ENCODE measurements at regions not wholly inside any gene's neighbourhood (a gene's known extent, or its start where the extent isn't known, plus 50 kb on each side); places are given as distances from the start of the nearest gene placed in this dataset.

DNA sequence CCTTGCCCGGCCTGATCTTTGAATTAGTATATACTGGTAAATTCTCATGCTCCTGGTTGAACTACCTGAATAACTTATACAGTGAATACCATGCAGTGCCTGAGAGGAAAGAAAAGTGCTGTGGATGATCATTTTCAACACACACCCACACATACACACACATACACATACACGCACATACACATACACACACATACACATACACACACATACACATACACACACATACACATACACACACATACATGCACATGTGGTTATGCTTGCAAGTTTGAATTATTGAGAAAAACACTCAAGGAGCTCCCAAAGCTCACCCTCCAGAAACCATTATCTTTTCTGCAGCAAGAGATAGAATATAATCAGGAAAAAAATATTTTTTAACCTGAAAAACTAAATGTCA is 366.9 kb upstream of the RASGEF1B start:
- in situ Hi-C loops (cut with MboI; ENCODE audit: low sequenced_read_pairs): loop anchor here (25.0 kb wide), 1 partner anchor 376 kb away; the partner anchor contains the start of gene RASGEF1B

- in situ Hi-C loops (cut with MboI; ENCODE audit: low sequenced_read_pairs): loop anchor here (25.0 kb wide), 1 partner anchor 374 kb away; the partner anchor contains the start of gene RASGEF1B
Observed at GRCh38 chr4:81836716-81837115, 365.0 kb upstream of the RASGEF1B start.

- in situ Hi-C loops (cut with MboI; ENCODE audit: low sequenced_read_pairs): loop anchor here (25.0 kb wide), 1 partner anchor 371 kb away; the partner anchor contains the start of gene RASGEF1B
Observed at GRCh38 chr4:81833576-81833975, 361.9 kb upstream of the RASGEF1B start.

GRCh38 chr4:81828991-81829390 is 357.3 kb upstream of the RASGEF1B start:
- in situ Hi-C loops (cut with MboI; ENCODE audit: low sequenced_read_pairs): loop anchor here (25.0 kb wide), 1 partner anchor 367 kb away; the partner anchor contains the start of gene RASGEF1B

DNA sequence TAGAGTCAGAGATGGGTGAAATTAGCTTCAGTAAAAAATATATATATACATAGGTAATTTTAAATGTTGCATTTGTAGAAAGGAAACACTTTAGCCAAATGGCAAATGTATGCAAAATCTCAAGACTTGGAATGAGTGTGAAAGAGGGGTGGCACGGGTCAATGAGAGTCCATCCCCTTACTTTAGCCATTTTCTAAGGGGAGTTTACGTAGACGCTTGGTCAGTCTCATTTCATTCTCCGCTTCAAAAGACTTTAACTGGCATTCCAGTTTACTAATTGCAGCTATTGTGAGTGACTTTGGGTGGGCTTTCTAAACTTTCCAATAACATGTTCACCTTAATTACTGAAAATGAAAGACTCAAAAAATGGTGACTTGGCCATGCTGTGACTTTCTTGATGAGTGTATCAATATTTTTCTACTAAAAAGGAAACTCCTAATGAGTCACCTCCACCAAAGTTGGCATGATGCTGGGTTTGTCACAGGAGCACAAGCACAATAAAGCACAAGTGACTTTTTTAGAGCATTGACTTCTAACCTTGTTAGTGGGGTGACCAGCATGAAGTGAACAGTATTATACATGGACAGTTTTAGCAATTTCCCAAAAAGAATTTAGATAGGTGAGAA is 356.0 kb upstream of the RASGEF1B start:
- in situ Hi-C loops (cut with MboI; ENCODE audit: low sequenced_read_pairs): loop anchor here (25.0 kb wide), 1 partner anchor 365 kb away; the partner anchor contains the start of gene RASGEF1B

DNA sequence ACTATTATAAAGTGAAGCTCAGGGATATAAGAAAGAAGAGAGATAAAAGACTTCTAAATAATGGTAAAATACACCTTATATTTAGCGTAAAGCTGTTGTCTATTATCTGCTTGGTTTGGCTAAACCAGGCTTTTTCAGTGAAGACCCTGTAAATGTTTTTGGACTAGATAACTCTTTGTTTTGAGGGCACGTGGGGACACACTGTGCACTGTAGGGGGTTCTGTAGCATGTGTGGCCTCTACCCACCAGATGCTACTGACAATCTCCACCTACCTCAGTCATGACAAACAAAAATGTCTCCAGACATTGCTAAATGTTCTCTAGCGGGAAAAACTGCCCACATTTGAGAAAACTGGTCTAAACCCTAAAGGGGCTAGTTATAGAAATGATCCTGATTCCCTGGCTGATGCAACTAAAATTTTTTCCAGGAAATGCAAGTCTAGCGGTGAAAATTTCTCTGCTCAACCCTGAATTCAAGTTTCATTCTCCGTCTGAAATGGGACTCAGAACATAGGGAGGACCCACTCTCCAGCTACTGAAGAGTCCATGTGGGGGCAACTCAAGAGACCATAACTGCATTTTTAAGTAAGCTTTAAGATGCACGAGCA is 355.2 kb upstream of the RASGEF1B start:
- in situ Hi-C loops (cut with MboI; ENCODE audit: low sequenced_read_pairs): loop anchor here (25.0 kb wide), 1 partner anchor 365 kb away; the partner anchor contains the start of gene RASGEF1B

- in situ Hi-C loops (cut with MboI; ENCODE audit: low sequenced_read_pairs): loop anchor here (25.0 kb wide), 1 partner anchor 364 kb away; the partner anchor contains the start of gene RASGEF1B
Observed at GRCh38 chr4:81826335-81826734, 354.6 kb upstream of the RASGEF1B start.

- in situ Hi-C loops (cut with MboI; ENCODE audit: low sequenced_read_pairs): no loop called here
Observed at GRCh38 chr4:81818385-81818920, 346.7 kb upstream of the RASGEF1B start.

DNA sequence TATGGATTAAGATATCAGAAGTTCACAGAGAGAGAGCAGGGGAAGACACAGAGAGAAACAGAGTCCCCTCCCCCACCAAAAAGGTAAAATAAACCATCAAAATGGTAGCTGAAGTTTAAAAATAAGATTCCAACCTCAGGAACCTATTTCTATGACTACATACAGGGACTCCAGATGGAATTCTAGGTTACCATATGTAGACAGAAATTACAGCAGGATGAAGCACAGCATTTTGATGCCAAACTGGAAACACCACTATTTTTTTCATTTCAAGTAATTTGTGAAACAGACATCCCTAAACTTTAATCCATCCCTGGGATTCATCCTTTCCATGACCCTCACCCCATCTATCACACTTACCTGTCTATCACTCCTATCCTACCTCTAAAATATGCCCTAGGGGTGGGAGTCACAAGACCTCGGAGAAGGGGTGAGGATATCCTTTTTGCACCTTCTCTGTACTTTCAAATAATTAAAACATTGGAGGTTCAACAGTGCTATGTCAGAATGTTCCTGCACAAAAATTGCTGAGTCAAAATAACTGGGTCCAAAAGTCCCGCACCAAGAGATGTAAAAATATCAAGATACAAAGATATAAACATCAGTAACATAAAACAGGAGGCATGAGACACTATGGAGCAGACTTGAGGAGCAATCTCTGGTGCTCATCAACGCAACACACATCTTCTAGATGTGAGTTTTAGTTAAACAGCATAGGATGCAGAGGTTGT is 344.5 kb upstream of the RASGEF1B start:
- in situ Hi-C loops (cut with MboI; ENCODE audit: low sequenced_read_pairs): no loop called here

GRCh38 chr4:81814987-81815541 is 343.4 kb upstream of the RASGEF1B start:
- in situ Hi-C loops (cut with MboI; ENCODE audit: low sequenced_read_pairs): no loop called here

DNA sequence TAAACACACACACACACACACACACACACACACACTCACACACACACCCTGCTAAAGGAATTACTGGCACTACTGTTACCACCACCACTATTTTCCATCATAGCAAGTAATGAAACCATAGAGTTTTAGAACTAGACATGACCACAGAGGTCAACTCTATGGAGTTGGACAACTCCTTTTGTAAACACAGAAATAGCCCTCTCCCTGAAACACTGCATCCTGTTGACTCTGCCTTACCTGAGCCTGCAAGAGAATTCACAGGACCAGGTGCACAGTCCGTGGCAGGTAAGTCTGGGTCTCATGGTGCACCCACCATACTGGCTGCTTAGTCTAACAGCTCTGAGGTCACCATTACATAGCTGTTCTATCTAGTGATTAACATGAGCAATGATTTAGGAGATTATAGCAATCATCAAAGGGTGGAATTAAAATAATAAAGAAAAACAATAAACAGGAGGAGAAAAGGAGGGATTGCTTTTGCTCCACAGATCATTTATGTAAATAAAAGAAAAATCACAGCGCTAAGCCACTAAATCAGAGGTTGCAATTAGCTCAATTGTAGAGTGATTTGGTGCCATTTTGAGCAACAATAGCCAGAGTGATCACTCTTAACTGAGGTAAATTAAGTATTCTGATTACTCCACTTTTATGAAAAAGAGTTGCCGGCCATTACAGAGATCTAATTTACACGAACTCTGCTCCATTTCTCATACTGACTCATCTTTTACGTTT is 340.0 kb upstream of the RASGEF1B start:
- in situ Hi-C loops (cut with MboI; ENCODE audit: low sequenced_read_pairs): no loop called here

DNA sequence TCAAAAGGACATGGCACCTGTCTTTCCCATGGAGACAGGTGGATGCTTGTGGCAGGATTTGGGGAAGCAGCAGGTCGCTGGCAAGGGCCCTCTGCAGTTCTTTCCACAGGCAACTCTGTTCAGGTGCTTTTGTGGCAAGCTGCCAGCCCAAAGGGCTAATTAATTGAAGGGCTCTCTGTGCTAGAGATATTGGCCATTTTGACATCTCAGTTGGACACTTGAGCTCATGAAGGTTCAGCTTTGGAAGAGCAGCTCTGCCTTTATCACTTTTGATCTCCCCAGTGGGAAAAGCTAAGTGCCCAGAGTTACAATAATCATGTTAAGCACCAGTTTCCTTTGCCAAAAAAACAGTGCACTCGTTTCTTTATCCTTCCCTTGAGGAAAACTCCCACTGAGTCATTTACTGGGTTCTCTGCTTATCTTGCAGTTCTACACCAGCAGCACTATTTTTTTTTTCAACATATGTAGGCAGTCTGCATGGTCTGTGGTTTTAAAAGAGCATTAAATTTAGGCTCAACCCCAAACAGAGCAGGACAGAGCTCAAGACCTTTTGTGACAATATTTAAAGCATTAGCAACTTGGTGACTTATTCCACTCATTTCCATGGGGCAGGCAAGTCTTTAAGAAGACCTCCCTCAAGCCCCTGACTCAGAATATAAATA is 336.4 kb upstream of the RASGEF1B start:
- in situ Hi-C loops (cut with MboI; ENCODE audit: low sequenced_read_pairs): no loop called here

DNA sequence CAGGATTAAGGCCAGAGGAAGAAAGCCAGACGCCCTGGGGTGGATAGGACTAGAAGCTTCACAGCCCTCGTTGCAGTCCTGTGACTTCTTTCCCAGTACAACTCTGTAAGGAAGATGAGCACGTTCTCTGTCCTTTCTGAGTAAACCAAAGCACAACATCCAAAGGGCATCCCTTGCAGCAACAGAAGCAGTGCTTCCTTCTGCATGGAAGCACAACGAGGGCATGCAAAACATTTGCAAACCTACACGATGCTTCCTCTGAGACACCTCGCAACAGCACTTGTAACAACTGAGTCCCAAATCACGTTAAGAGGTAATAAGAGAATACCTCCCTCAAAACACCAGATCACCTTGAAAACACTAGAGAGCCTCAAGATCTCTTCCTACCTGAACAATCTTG is 335.7 kb upstream of the RASGEF1B start:
- in situ Hi-C loops (cut with MboI; ENCODE audit: low sequenced_read_pairs): no loop called here

- in situ Hi-C loops (cut with MboI; ENCODE audit: low sequenced_read_pairs): no loop called here
Observed at GRCh38 chr4:81806485-81806884, 334.8 kb upstream of the RASGEF1B start.

GRCh38 chr4:81804849-81805248 is 333.1 kb upstream of the RASGEF1B start:
- in situ Hi-C loops (cut with MboI; ENCODE audit: low sequenced_read_pairs): no loop called here

- in situ Hi-C loops (cut with MboI; ENCODE audit: low sequenced_read_pairs): no loop called here
Observed at GRCh38 chr4:81802285-81802846, 330.7 kb upstream of the RASGEF1B start.

- in situ Hi-C loops (cut with MboI; ENCODE audit: low sequenced_read_pairs): no loop called here
Observed at GRCh38 chr4:81799371-81799770, 327.7 kb upstream of the RASGEF1B start.

DNA sequence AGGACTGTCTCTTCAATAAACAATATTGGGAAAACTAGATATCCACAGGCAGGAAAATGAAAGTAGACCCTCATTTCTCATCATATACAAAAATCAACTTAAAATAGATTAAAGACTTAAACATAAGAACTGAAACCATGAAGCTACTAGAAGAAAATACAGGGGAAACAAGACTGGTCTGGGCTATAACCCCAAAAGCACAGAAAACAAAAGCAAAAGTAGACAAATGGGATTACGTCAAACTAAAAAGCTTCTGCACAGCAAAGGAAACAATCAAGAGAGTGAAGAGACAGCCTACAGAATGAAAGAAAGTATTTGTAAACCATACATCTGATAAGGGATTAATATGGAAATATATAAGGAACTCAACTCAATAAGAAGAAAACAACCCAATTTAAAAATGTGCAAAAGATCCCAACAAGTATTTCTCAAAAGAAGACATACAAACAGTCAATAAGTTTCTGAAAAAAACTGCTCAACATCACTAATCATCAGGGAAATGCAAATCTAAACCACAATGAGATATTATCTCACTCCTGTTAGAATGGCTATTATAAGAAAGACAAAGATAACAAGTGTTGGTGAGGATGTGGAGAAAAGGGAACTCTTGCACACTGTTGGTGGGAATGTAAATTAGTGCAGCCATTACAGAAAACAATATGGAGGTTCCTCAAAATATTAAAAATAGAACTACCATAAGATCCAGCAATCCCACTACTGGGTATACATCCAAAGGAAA is 325.3 kb upstream of the RASGEF1B start:
- in situ Hi-C loops (cut with MboI; ENCODE audit: low sequenced_read_pairs): no loop called here

DNA sequence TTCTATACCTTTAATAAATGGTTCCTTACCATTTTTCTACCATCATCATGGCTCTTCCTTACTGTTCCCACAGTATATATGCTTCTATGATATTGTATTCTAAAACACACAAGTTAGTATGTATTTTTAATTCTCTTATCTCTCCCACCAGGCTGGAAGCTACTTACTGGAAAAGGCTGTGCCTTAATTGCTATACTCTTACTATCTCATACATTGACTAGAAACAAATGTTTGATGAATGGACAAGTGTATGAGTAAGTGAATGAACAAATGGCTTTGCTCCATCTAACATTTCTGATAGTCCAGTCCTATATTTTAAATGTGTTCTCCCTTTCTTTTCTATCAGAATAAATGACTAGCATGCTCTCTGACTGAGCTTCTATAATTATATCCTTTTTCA is 320.8 kb upstream of the RASGEF1B start:
- in situ Hi-C loops (cut with MboI; ENCODE audit: low sequenced_read_pairs): no loop called here

Data from HL-60/S4 (cell line).